Transverse colon (tissue), 4 donors: ENCODE measurements at regions not wholly inside any gene's neighbourhood (a gene's known extent, or its start where the extent isn't known, plus 50 kb on each side); places are given as distances from the start of the nearest gene placed in this dataset.

Experiments used
- DNase-seq: peaks from one replicate; pipeline ENCODE4 v3.0.0-alpha.2; 2019
- H3K27ac ChIP-seq, 4 donors: fragments of 200-600 bp; sonication (generic); 2 replicates each; pipeline ENCODE4 v1.5.1; 2016 to 2018; ENCODE audit warnings: inconsistent platforms in 4 of 4
- H3K27me3 ChIP-seq: fragments of 200-600 bp; sonication (generic); 2 replicates; pipeline ENCODE4 v1.5.1; 2017; ENCODE audit warnings: inconsistent platforms
- H3K36me3 ChIP-seq, 4 donors: fragments of 200-600 bp; sonication (generic); 2 replicates each; pipeline ENCODE4 v1.5.1; 2017 to 2019; ENCODE audit warnings: inconsistent platforms in 4 of 4
- H3K4me1 ChIP-seq, 4 donors: fragments of 200-600 bp; sonication (generic); 2 replicates each; pipeline ENCODE4 v1.5.1; 2017 to 2020; ENCODE audit warnings: inconsistent platforms in 4 of 4
- H3K4me3 ChIP-seq, 4 donors: fragments of 200-600 bp; sonication (generic); 1 replicate in 1 of 4; 2 replicates in 3 of 4; pipeline versions ENCODE4 v1.5.1 to v1.6.1; 2017 to 2019; ENCODE audit warnings: inconsistent platforms in 4 of 4
- H3K9me3 ChIP-seq, 2 donors: fragments of 200-600 bp; sonication (generic); 2 replicates each; pipeline ENCODE4 v1.5.1; 2017 to 2019; ENCODE audit warnings: inconsistent platforms in 2 of 2
- EP300 ChIP-seq: sonication (generic); formaldehyde crosslinking; IDR thresholded peaks from one replicate; pipeline ENCODE4 v1.6.1; 2017; ENCODE audit warnings: antibody characterized with exemption, low read depth
- POLR2A ChIP-seq: fragments of 450-650 bp; IDR thresholded peaks from one replicate; pipeline ENCODE4 v1.6.1; 2016; ENCODE audit warnings: antibody characterized with exemption, mild to moderate bottlenecking, moderate library complexity
- POLR2AphosphoS5 ChIP-seq, 3 donors: sonication (generic); formaldehyde crosslinking; IDR thresholded peaks; one replicate each; pipeline ENCODE4 v1.6.1; 2016; ENCODE audit warnings: antibody characterized with exemption in 3 of 3
- WGBS, 2 donors: methylation state at CpG; one replicate each; pipeline ENCODE4 v1.1.5; 2018; ENCODE audit warnings: low coverage in 1 of 2; 5-methylcytosine and 5-hydroxymethylcytosine counted together
- in situ Hi-C, 4 donors: fragments of 200-750 bp; cut with MboI; loops; one replicate each; pipeline versions ENCODE4 v1.15.0 to v1.15.1; 2017; ENCODE audit warnings: low sequenced_read_pairs in 3 of 4, low pct_ligation_motif_present in 1 of 4, low pct_unique_long_range_greater_than_20kb in 1 of 4
- intact Hi-C: fragments of 100-400 bp; cut with DNase I; formaldehyde crosslinking; loops from one replicate; pipeline ENCODE4 v1.15.1; 2023; ENCODE audit warnings: low total_unique reads
- TF ChIP-seq, protein P1 (sequence below), 5 experiments: fragments of 200-600 bp in 3 of 5; fragments of 450-650 bp in 2 of 5; sonication (generic) in 3 of 5; IDR thresholded peaks; 1 replicate in 2 of 5; 2 replicates in 3 of 5; pipeline ENCODE4 v1.5.1; 2016 to 2017; ENCODE audit warnings: antibody characterized with exemption in 5 of 5, inconsistent platforms in 3 of 5, mild to moderate bottlenecking in 2 of 5, moderate library complexity in 1 of 5

DNA sequence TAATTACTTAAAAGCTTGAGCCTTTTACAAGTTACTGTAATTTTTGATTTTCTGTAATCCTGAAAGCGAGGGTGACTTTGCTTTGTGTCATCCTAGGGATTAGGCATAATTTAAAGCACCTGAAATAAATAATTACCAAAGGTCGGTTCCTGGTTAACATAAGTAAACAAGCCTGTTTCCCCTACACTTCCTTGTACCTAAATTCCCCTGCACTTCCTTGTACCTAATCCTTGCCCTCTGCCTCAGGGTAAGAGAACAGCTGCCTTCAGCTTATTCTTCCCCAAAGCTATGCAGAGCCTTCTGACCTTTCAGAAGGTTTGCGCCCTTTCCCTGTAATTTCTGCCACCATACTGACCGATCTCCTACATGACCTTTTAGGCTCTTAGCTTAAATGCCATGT lies 166.1 kb upstream of the PDE5A start:
- intact Hi-C loops, result no loop called here
- WGBS, 2 donors, result 42 to 47% methylated on average over 4 of the region's 4 CpGs
- Histone ChIP-seq H3K9me3 (no peaks in the 10 kb centered on the region), H3K4me3 (no peak overlapping the region), H3K36me3 (no peaks in the 10 kb centered on the region), H3K27ac (peak overlapping the region in 2 of 4 donors; percentile 19 to 21), H3K27me3 (no peaks in the 10 kb centered on the region), H3K4me1 (peaks cover 0 to 12% (median 0%) of the 10 kb centered on the region in 4 donors)
- no peak for DNase-seq
- TF ChIP-seq POLR2A (no peak), EP300 (no peak), POLR2AphosphoS5 (IDR thresholded peaks at IDR 0.05) (no peak)
- TF ChIP-seq, protein P1, sequence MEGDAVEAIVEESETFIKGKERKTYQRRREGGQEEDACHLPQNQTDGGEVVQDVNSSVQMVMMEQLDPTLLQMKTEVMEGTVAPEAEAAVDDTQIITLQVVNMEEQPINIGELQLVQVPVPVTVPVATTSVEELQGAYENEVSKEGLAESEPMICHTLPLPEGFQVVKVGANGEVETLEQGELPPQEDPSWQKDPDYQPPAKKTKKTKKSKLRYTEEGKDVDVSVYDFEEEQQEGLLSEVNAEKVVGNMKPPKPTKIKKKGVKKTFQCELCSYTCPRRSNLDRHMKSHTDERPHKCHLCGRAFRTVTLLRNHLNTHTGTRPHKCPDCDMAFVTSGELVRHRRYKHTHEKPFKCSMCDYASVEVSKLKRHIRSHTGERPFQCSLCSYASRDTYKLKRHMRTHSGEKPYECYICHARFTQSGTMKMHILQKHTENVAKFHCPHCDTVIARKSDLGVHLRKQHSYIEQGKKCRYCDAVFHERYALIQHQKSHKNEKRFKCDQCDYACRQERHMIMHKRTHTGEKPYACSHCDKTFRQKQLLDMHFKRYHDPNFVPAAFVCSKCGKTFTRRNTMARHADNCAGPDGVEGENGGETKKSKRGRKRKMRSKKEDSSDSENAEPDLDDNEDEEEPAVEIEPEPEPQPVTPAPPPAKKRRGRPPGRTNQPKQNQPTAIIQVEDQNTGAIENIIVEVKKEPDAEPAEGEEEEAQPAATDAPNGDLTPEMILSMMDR (IDR thresholded peaks at IDR 0.05), result no peak
- in situ Hi-C loops, result loop anchor here in 1 of 4 donors (25.0 kb wide), 1 partner anchor 243 kb away; no protein-coding TSS in a partner anchor

DNA sequence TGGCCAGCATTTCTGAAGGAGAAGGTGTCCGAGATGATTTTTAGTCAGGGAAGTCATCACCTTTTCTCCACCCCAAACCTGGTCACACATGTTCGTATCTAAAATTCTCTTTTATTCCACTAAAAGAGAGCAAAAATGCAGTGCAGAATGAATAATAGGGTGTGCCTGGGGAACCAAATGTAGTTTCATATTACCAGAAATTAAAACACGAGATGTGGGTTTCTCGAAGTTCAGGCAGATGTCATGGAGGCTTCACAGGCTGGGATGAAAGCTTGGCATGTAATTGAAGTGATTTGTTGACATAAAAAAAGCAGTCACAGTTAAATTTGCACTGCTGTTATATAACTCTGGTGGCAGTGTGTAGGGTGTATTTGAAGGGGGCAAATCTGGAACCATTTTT lies 165.5 kb upstream of the PDE5A start:
- peaks cover 0 to 12% (median 0%) of the 10 kb centered on the region in 4 donors for H3K4me1 ChIP-seq
- H3K36me3 ChIP-seq, result no peaks in the 10 kb centered on the region
- H3K27ac ChIP-seq, result peak overlapping the region in 2 of 4 donors; percentile 19 to 21
- TF ChIP-seq, protein P1 (IDR thresholded peaks at IDR 0.05), result no peak
- TF ChIP-seq EP300, result no peak
- TF ChIP-seq POLR2AphosphoS5 (IDR thresholded peaks at IDR 0.05), result no peak
- TF ChIP-seq POLR2A, result no peak
- H3K27me3 ChIP-seq, result no peaks in the 10 kb centered on the region
- no peak overlapping the region for H3K4me3 ChIP-seq
- 77 to 86% methylated on average over 4 of the region's 4 CpGs for WGBS, 2 donors
- in situ Hi-C loops (loop anchor here in 1 of 4 donors (25.0 kb wide), 1 partner anchor 243 kb away; no protein-coding TSS in a partner anchor), intact Hi-C loops (no loop called here)
- DNase-seq, result no peak
- no peaks in the 10 kb centered on the region for H3K9me3 ChIP-seq

DNA sequence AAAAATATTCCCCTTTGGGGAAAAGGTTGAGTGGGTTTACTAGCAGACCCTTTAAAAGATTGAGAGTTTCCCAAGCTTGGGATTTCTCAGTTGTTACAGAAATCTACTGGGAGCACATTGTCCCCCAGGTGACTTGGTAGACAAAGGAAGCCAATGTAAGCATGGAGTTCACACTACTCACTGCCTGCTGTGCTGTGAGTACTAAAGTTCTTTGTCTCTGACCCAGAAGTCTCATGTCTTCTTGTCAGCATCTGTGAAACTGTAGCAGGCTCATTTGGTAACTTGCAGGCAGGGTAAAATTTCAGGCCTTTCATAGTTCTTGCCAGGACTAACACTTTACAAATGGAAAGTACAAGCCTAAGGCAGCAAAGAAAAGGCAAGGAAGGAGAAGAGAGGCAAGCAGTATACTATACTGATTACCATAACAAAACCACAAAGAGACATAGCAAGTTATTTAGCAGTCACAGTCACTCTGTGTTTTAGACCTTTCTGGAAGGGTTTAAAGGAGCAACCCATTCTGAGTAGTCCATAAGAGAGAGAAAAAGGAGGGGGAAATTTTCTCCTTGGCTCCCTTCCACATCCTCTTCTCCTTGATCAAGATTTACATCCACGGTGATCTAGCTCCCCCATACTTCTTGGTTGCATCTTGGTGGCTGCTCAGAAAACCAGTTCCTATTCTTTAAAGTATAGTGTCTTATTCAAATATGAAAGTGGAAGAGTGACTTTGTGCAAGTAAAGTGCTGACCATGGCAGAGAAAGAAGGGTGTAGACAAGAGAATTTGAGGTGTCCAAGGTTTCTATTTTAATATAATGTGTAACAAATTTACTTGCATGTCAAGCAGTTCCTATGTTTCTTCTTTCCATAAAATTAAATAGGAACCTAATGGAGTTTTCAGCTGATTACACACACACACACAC lies 160.0 kb upstream of the PDE5A start:
- intact Hi-C loops, result no loop called here
- H3K4me3 ChIP-seq, result no peak overlapping the region
- DNase-seq, result no peak
- in situ Hi-C loops, result loop anchor here in 2 of 4 donors (10.0 to 25.0 kb wide), 2 partner anchors 154 to 249 kb away; no protein-coding TSS in a partner anchor
- H3K27me3 ChIP-seq, result no peaks in the 10 kb centered on the region
- 82 to 100% methylated on average over 1 of the region's 1 CpG for WGBS, 2 donors
- no peaks in the 10 kb centered on the region for H3K4me1 ChIP-seq
- TF ChIP-seq EP300 (no peak), POLR2A (no peak), POLR2AphosphoS5 (IDR thresholded peaks at IDR 0.05) (no peak)
- TF ChIP-seq, protein P1 (IDR thresholded peaks at IDR 0.05), result no peak
- H3K9me3 ChIP-seq, result peaks cover 0 to 7% of the 10 kb centered on the region in 2 donors
- no peaks in the 10 kb centered on the region for H3K36me3 ChIP-seq
- no peak overlapping the region for H3K27ac ChIP-seq

DNA sequence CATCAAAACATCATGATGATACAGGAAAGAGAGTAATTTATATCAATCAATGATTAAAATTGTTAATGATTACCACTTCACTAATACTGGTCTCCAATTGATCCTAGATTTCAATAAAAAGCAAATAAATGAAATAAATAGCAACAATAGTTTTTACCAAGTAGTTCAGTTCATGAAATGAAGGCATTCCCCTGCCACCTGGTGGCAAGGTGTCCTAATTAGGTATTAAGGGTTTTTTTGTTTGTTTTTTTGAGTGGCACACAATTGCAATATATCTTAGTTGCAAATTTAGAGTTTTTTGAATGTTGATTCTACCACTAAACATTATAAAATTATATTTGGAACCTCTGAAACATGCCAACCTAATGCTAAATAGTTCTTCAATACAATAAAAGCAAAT lies 157.4 kb upstream of the PDE5A start:
- peak; percentile 34 for DNase-seq
- Histone ChIP-seq H3K4me1 (no peaks in the 10 kb centered on the region), H3K27ac (no peak overlapping the region), H3K9me3 (peaks cover 0 to 9% of the 10 kb centered on the region in 2 donors), H3K36me3 (no peaks in the 10 kb centered on the region), H3K27me3 (no peaks in the 10 kb centered on the region), H3K4me3 (no peak overlapping the region)
- intact Hi-C loops, result no loop called here
- TF ChIP-seq EP300, result no peak
- TF ChIP-seq, protein P1 (IDR thresholded peaks at IDR 0.05), result peak; percentile 37 to 66 (median 38)
- in situ Hi-C loops, result loop anchor here in 2 of 4 donors (10.0 to 25.0 kb wide), 2 partner anchors 151 to 251 kb away; no protein-coding TSS in a partner anchor
